CD14-positive monocyte (primary cell): ENCODE measurements at regions not wholly inside any gene's neighbourhood (a gene's known extent, or its start where the extent isn't known, plus 50 kb on each side); places are given as distances from the start of the nearest gene placed in this dataset.

Experiments used
- DNase-seq, 3 donors: peaks; one replicate each; pipeline ENCODE4 v3.0.0-alpha.2; 2011 to 2022
- H2AFZ ChIP-seq: 2 replicates; pipeline ENCODE4 v1.6.0; 2012; ENCODE audit warnings: mild to moderate bottlenecking, low read depth, low read length, inconsistent platforms; ENCODE audit not compliant: insufficient read depth, poor library complexity, severe bottlenecking
- H3K27ac ChIP-seq, 2 donors: 1 replicate in 1 of 2; 2 replicates in 1 of 2; pipeline ENCODE4 v1.5.1; 2012 to 2013; ENCODE audit warnings: low read length in 2 of 2, control low read depth in 1 of 2, inconsistent platforms in 1 of 2, low read depth in 1 of 2, mild to moderate bottlenecking in 1 of 2
- H3K27me3 ChIP-seq, 2 donors: one replicate each; pipeline versions ENCODE4 v1.6.0 to v1.6.1; 2011 to 2013; ENCODE audit warnings: low read length in 2 of 2; ENCODE audit not compliant: control insufficient read depth in 2 of 2, insufficient read depth in 2 of 2
- H3K36me3 ChIP-seq, 2 donors: replicated peaks in 1 of 2; 1 replicate in 1 of 2; 2 replicates in 1 of 2; pipeline versions ENCODE4 v1.5.1 to v1.6.1; 2012 to 2013; ENCODE audit warnings: low read length in 2 of 2, control low read depth in 1 of 2, inconsistent platforms in 1 of 2, mild to moderate bottlenecking in 1 of 2; ENCODE audit not compliant: insufficient read depth in 2 of 2, control insufficient read depth in 1 of 2
- H3K4me1 ChIP-seq, 2 donors: 1 replicate in 1 of 2; 2 replicates in 1 of 2; pipeline versions ENCODE4 v1.5.1 to v1.6.1; 2012 to 2013; ENCODE audit warnings: low read length in 2 of 2, control low read depth in 1 of 2, inconsistent platforms in 1 of 2, mild to moderate bottlenecking in 1 of 2, moderate library complexity in 1 of 2; ENCODE audit not compliant: insufficient read depth in 2 of 2, control insufficient read depth in 1 of 2
- H3K4me2 ChIP-seq: replicated peaks from 2 replicates; pipeline ENCODE3; 2012; ENCODE audit warnings: low read length, moderate library complexity, mild to moderate bottlenecking; ENCODE audit not compliant: poor library complexity, severe bottlenecking; ENCODE audit errors: extremely low read depth
- H3K4me3 ChIP-seq, 3 experiments: fragments of 200-600 bp in 1 of 3; sonication (generic) in 1 of 3; replicated peaks in 1 of 3; 1 replicate in 2 of 3; 2 replicates in 1 of 3; pipeline ENCODE4 v1.5.1; 2011 to 2013; ENCODE audit warnings: low read length in 3 of 3, mild to moderate bottlenecking in 3 of 3, control low read depth in 2 of 3, low read depth in 2 of 3, inconsistent platforms in 1 of 3, moderate library complexity in 1 of 3
- H3K79me2 ChIP-seq: 2 replicates; pipeline ENCODE4 v1.6.0; 2012; ENCODE audit warnings: mild to moderate bottlenecking, control low read depth, inconsistent platforms, low read length, moderate library complexity; ENCODE audit not compliant: insufficient read depth
- H3K9ac ChIP-seq: 2 replicates; pipeline ENCODE4 v1.6.0; 2017; ENCODE audit warnings: low read length, mild to moderate bottlenecking; ENCODE audit not compliant: insufficient read depth, poor library complexity, severe bottlenecking
- H3K9me3 ChIP-seq, 2 donors: replicated peaks in 1 of 2; 1 replicate in 1 of 2; 2 replicates in 1 of 2; pipeline versions ENCODE4 v1.5.1 to v1.6.1; 2012 to 2013; ENCODE audit warnings: low read length in 2 of 2, control low read depth in 1 of 2; ENCODE audit not compliant: control insufficient read depth in 1 of 2, insufficient read depth in 1 of 2
- H4K20me1 ChIP-seq: 2 replicates; pipeline ENCODE4 v1.6.0; 2012; ENCODE audit warnings: mild to moderate bottlenecking, low read length, control low read depth, moderate library complexity; ENCODE audit not compliant: insufficient read depth
- H3K27ac Mint-ChIP-seq, 7 donors: one replicate each; pipeline ENCODE4 v1.8.0; 2020; ENCODE audit warnings: mild to moderate bottlenecking in 7 of 7, mixed read lengths in 7 of 7, moderate library complexity in 6 of 7, inconsistent platforms in 2 of 7
- H3K27me3 Mint-ChIP-seq, 3 donors: one replicate each; pipeline ENCODE4 v1.8.0; 2021 to 2022; ENCODE audit warnings: low read depth in 3 of 3, mild to moderate bottlenecking in 3 of 3, mixed read lengths in 3 of 3, moderate library complexity in 3 of 3, inconsistent platforms in 1 of 3
- H3K36me3 Mint-ChIP-seq, 2 donors: one replicate each; pipeline ENCODE4 v1.8.0; 2020; ENCODE audit warnings: mixed read lengths in 2 of 2, inconsistent platforms in 1 of 2, mild to moderate bottlenecking in 1 of 2
- H3K4me1 Mint-ChIP-seq: one replicate; pipeline ENCODE4 v1.8.0; 2020; ENCODE audit warnings: mild to moderate bottlenecking, mixed read lengths
- H3K4me3 Mint-ChIP-seq, 2 donors: one replicate each; pipeline ENCODE4 v1.8.0; 2020; ENCODE audit warnings: mild to moderate bottlenecking in 2 of 2, mixed read lengths in 2 of 2, moderate library complexity in 1 of 2
- H3K9me3 Mint-ChIP-seq, 7 donors: one replicate each; pipeline ENCODE4 v1.8.0; 2020 to 2022; ENCODE audit warnings: mixed read lengths in 7 of 7, mild to moderate bottlenecking in 6 of 7, moderate library complexity in 6 of 7, inconsistent platforms in 2 of 7
- WGBS: methylation state at CpG from one replicate; pipeline ENCODE4 v1.1.5; 2013; ENCODE audit warnings: missing lambda C conversion rate; ENCODE audit not compliant: insufficient coverage; 5-methylcytosine and 5-hydroxymethylcytosine counted together
- intact Hi-C, 2 donors: fragments of 100-400 bp; cut with micrococcal nuclease; formaldehyde crosslinking; loops; one replicate each; pipeline versions ENCODE4 v1.15.0 to v1.15.1; 2023
- TF ChIP-seq, protein P1 (sequence below): fragments of 200-600 bp; IDR thresholded peaks from one replicate; pipeline ENCODE4 v1.8.0; 2022; ENCODE audit warnings: antibody characterized with exemption, mild to moderate bottlenecking

DNA sequence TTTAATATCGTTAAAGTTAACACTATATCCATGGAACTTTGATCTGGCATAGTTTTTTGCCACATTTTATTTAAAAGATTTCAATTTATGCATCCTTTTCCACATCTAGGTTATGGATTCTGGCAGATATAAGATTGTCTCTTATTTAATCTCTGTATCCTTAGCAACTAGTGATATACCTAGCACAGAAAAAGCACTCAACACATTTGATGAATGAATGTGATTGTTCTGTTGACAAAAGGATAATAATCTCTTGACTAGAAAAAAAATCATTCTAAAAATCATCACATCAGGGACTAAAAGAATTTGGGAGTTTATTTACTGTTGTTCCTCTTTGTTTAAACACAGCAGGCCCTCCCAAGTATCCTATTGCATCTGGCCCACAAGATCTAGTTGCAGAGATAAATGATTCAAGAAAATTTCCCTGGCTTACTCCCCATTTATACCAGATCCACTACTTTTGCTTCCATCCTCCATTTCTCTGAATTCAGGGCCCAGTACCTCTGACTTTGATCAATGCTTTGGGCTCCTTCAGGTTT, 84.0 kb upstream of the C1GALT1 start:
- Mint-ChIP-seq H3K27ac (no peak overlapping the region), H3K36me3 (no peaks in the 10 kb centered on the region), H3K9me3 (peaks cover 0 to 4% (median 0%) of the 10 kb centered on the region in 7 donors), H3K4me1 (peaks cover 7% of the 10 kb centered on the region), H3K27me3 (peaks cover 0 to 2% (median 2%) of the 10 kb centered on the region in 3 donors), H3K4me3 (no peak overlapping the region)
- H3K79me2 ChIP-seq = no peaks in the 10 kb centered on the region
- H3K4me2 ChIP-seq = no peak overlapping the region
- TF ChIP-seq, protein P1, sequence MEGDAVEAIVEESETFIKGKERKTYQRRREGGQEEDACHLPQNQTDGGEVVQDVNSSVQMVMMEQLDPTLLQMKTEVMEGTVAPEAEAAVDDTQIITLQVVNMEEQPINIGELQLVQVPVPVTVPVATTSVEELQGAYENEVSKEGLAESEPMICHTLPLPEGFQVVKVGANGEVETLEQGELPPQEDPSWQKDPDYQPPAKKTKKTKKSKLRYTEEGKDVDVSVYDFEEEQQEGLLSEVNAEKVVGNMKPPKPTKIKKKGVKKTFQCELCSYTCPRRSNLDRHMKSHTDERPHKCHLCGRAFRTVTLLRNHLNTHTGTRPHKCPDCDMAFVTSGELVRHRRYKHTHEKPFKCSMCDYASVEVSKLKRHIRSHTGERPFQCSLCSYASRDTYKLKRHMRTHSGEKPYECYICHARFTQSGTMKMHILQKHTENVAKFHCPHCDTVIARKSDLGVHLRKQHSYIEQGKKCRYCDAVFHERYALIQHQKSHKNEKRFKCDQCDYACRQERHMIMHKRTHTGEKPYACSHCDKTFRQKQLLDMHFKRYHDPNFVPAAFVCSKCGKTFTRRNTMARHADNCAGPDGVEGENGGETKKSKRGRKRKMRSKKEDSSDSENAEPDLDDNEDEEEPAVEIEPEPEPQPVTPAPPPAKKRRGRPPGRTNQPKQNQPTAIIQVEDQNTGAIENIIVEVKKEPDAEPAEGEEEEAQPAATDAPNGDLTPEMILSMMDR = no peak
- H3K4me3 ChIP-seq = no peak overlapping the region
- H3K27ac ChIP-seq = no peak overlapping the region
- H3K9ac ChIP-seq = no peak overlapping the region
- H3K4me1 ChIP-seq = peaks cover 0 to 5% of the 10 kb centered on the region in 2 donors
- H3K36me3 ChIP-seq = no peaks in the 10 kb centered on the region
- intact Hi-C loops = no loop called here
- WGBS = no CpG with 5 or more reads among the region's 1 CpG
- H2AFZ ChIP-seq = no peak overlapping the region
- H3K9me3 ChIP-seq = no peaks in the 10 kb centered on the region
- H3K27me3 ChIP-seq = no peaks in the 10 kb centered on the region
- H4K20me1 ChIP-seq = no peaks in the 10 kb centered on the region
- no peak for DNase-seq

DNA sequence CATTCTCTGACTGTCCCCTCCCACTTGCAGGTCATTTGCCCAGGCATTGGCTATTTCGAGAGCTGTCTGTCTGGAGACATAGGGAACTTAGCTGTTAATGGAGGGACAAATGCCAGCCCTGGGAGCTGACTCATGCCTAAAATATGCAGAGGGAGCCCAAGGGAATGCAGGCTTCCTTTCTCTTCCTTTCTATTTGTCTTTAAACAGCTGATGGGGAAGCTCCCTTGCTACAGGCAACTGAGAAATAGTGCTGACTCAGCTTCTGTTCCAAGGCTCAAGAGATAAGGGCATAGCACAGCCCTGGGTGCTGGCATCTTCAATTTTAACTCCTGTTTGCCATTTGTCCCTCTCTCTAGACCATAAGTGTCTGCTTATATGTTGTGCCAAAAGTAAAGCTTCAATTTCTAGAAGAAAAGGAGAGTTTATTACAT, 82.7 kb upstream of the C1GALT1 start:
- Histone ChIP-seq H2AFZ (no peak overlapping the region), H3K4me2 (no peak overlapping the region)
- peaks cover 0 to 4% (median 2%) of the 10 kb centered on the region in 3 donors for H3K27me3 Mint-ChIP-seq

More for the DNA sequence above, 82.7 kb upstream of the C1GALT1 start:
- Histone ChIP-seq H3K27ac (no peak overlapping the region), H3K27me3 (no peaks in the 10 kb centered on the region), H3K36me3 (no peaks in the 10 kb centered on the region), H3K9me3 (no peaks in the 10 kb centered on the region), H3K4me1 (peaks cover 0 to 9% of the 10 kb centered on the region in 2 donors), H3K4me3 (no peak overlapping the region), H3K9ac (no peak overlapping the region), H3K79me2 (no peaks in the 10 kb centered on the region), H4K20me1 (no peaks in the 10 kb centered on the region)
- peak in 2 of 3 donors; percentile 9 to 39 for DNase-seq
- TF ChIP-seq, protein P1 = no peak
- Mint-ChIP-seq H3K27ac (no peak overlapping the region), H3K4me3 (no peak overlapping the region), H3K4me1 (peaks cover 10% of the 10 kb centered on the region), H3K9me3 (peaks cover 0 to 4% (median 0%) of the 10 kb centered on the region in 7 donors), H3K36me3 (no peaks in the 10 kb centered on the region)
- 0% methylated on average over 1 of the region's 1 CpG for WGBS
- intact Hi-C loops = loop anchor here in 1 of 2 donors (5.0 to 10.0 kb wide), 3 partner anchors 85 to 443 kb away; partner anchors contain the start of gene C1GALT1
